ENCODE measurements at regions not wholly inside any gene's neighbourhood (a gene's known extent, or its start where the extent isn't known, plus 50 kb on each side); places are given as distances from the start of the nearest gene placed in this dataset.

- TF ChIP-seq CTCF (IDR thresholded peaks at IDR 0.05): no peak
- TF ChIP-seq POLR2A (IDR thresholded peaks at IDR 0.05): no peak
- H3K4me1 ChIP-seq: no peaks in the 10 kb centered on the region
- no peaks in the 10 kb centered on the region for H3K9me3 ChIP-seq
- DNase-seq: no peak
- H3K27me3 ChIP-seq: no peaks in the 10 kb centered on the region
- no peak overlapping the region for H3K27ac ChIP-seq
- no peak overlapping the region for H3K4me3 ChIP-seq
- no peaks in the 10 kb centered on the region for H3K36me3 ChIP-seq
Observed at GRCh38 chr1:82279241-82279640, 478.5 kb downstream of the ADGRL2 start.

- no peak overlapping the region for H3K4me3 ChIP-seq
- H3K27me3 ChIP-seq: no peaks in the 10 kb centered on the region
- no peaks in the 10 kb centered on the region for H3K36me3 ChIP-seq
- H3K9me3 ChIP-seq: no peaks in the 10 kb centered on the region
- no peak overlapping the region for H3K27ac ChIP-seq
- no peak for TF ChIP-seq CTCF (IDR thresholded peaks at IDR 0.05)
- no peak for TF ChIP-seq POLR2A (IDR thresholded peaks at IDR 0.05)
- no peaks in the 10 kb centered on the region for H3K4me1 ChIP-seq
- no peak for DNase-seq
Observed at GRCh38 chr1:82273816-82274215, 473.1 kb downstream of the ADGRL2 start.

GRCh38 chr1:82269431-82269830 is 468.7 kb downstream of the ADGRL2 start:
- Histone ChIP-seq H3K27ac (no peak overlapping the region), H3K9me3 (no peaks in the 10 kb centered on the region), H3K4me1 (no peaks in the 10 kb centered on the region), H3K36me3 (no peaks in the 10 kb centered on the region), H3K27me3 (no peaks in the 10 kb centered on the region), H3K4me3 (no peak overlapping the region)
- DNase-seq: no peak
- TF ChIP-seq CTCF (IDR thresholded peaks at IDR 0.05) (no peak), POLR2A (IDR thresholded peaks at IDR 0.05) (no peak)

GRCh38 chr1:82268826-82269225 is 468.1 kb downstream of the ADGRL2 start:
- H3K27ac ChIP-seq: no peak overlapping the region
- TF ChIP-seq POLR2A (IDR thresholded peaks at IDR 0.05) (no peak), CTCF (IDR thresholded peaks at IDR 0.05) (no peak)

GRCh38 chr1:82266351-82266750 is 465.6 kb downstream of the ADGRL2 start:
- no peak overlapping the region for H3K4me3 ChIP-seq
- H3K36me3 ChIP-seq: no peaks in the 10 kb centered on the region
- no peak for TF ChIP-seq POLR2A (IDR thresholded peaks at IDR 0.05)
- no peaks in the 10 kb centered on the region for H3K27me3 ChIP-seq
- no peaks in the 10 kb centered on the region for H3K4me1 ChIP-seq
- no peaks in the 10 kb centered on the region for H3K9me3 ChIP-seq
- H3K27ac ChIP-seq: no peak overlapping the region
- no peak for DNase-seq

More at GRCh38 chr1:82268826-82269225, 468.1 kb downstream of the ADGRL2 start:
- H3K27me3 ChIP-seq: no peaks in the 10 kb centered on the region
- DNase-seq: no peak
- no peaks in the 10 kb centered on the region for H3K4me1 ChIP-seq
- H3K9me3 ChIP-seq: no peaks in the 10 kb centered on the region
- H3K4me3 ChIP-seq: no peak overlapping the region
- no peaks in the 10 kb centered on the region for H3K36me3 ChIP-seq

- H3K27me3 ChIP-seq: no peaks in the 10 kb centered on the region
- TF ChIP-seq POLR2A (IDR thresholded peaks at IDR 0.05): no peak
- TF ChIP-seq CTCF (IDR thresholded peaks at IDR 0.05): no peak
- no peaks in the 10 kb centered on the region for H3K4me1 ChIP-seq
- DNase-seq: no peak
- H3K4me3 ChIP-seq: no peak overlapping the region
- H3K36me3 ChIP-seq: no peaks in the 10 kb centered on the region
- no peaks in the 10 kb centered on the region for H3K9me3 ChIP-seq
- H3K27ac ChIP-seq: no peak overlapping the region
Observed at GRCh38 chr1:82265436-82265835, 464.7 kb downstream of the ADGRL2 start.

All from Peyer's patch (tissue), 4 donors.